OCI-LY7 (cell line): ENCODE measurements at regions not wholly inside any gene's neighbourhood (a gene's known extent, or its start where the extent isn't known, plus 50 kb on each side); places are given as distances from the start of the nearest gene placed in this dataset.

ENCODE experiments used
- BruUV-seq: library from RNA; stranded (reverse); fragments of 400-500 nt; replicated peaks from 2 replicates; lab custom pipeline; 2021; lab: Mats Ljungman, UMichigan
- CTCF ChIA-PET: fragments of 300-600 bp; sonication (Branson Sonifier 250); formaldehyde crosslinking; loops from one replicate; lab custom pipeline; 2022; ENCODE audit warnings: antibody characterized with exemption; ENCODE audit not compliant: unreplicated experiment; lab: Charles Lee
- POLR2A ChIA-PET: fragments of 300-600 bp; sonication (Branson Sonifier 250); formaldehyde crosslinking; loops from one replicate; lab custom pipeline; 2022; ENCODE audit warnings: antibody characterized with exemption; lab: Charles Lee
- DNase-seq: peaks from one replicate; pipeline ENCODE4 v3.0.0-alpha.2; 2015; ENCODE audit warnings: low spot score
- H2AFZ ChIP-seq: fragments of 200-600 bp; sonication (generic), shearing (Covaris generic); 2 replicates; pipeline ENCODE4 v1.6.1; 2014; ENCODE audit warnings: mild to moderate bottlenecking, antibody characterized with exemption, low read length, moderate library complexity
- H3K27ac ChIP-seq: fragments of 200-600 bp; sonication (generic); 2 replicates; pipeline ENCODE4 v1.5.1; 2014; ENCODE audit warnings: mixed run types, low read depth, mild to moderate bottlenecking, moderate library complexity, low read length, inconsistent platforms; ENCODE audit not compliant: poor library complexity, severe bottlenecking
- H3K36me3 ChIP-seq: fragments of 200-600 bp; sonication (generic); 2 replicates; pipeline ENCODE4 v1.6.1; 2014; ENCODE audit warnings: mild to moderate bottlenecking, antibody characterized with exemption, low read length, moderate library complexity, mixed read lengths; ENCODE audit not compliant: insufficient read depth
- H3K4me1 ChIP-seq: fragments of 200-600 bp; sonication (generic); 2 replicates; pipeline ENCODE4 v1.5.1; 2014; ENCODE audit warnings: mild to moderate bottlenecking, low read length; ENCODE audit not compliant: insufficient read depth, poor library complexity, severe bottlenecking
- H3K4me2 ChIP-seq: fragments of 200-600 bp; sonication (generic); 2 replicates; pipeline ENCODE4 v1.6.1; 2014; ENCODE audit warnings: mild to moderate bottlenecking, low read length
- H3K4me3 ChIP-seq: fragments of 200-600 bp; sonication (generic); 2 replicates; pipeline ENCODE4 v1.5.1; 2014; ENCODE audit warnings: mild to moderate bottlenecking, low read depth, low read length; ENCODE audit not compliant: poor library complexity, severe bottlenecking
- H3K79me2 ChIP-seq: fragments of 200-600 bp; sonication (generic); 2 replicates; pipeline ENCODE4 v1.6.1; 2016; ENCODE audit warnings: low read depth, mild to moderate bottlenecking, low read length, moderate library complexity, mixed read lengths; ENCODE audit not compliant: insufficient read depth
- H3K9me2 ChIP-seq: fragments of 200-600 bp; sonication (generic); 2 replicates; pipeline ENCODE4 v1.6.1; 2016; ENCODE audit warnings: mild to moderate bottlenecking, low read length, mixed read lengths; ENCODE audit not compliant: insufficient read depth
- H3K9me3 ChIP-seq: fragments of 200-600 bp; sonication (generic); 2 replicates; pipeline ENCODE4 v1.6.1; 2014; ENCODE audit warnings: mild to moderate bottlenecking, mixed run types, low read length, mixed read lengths
- H4K20me1 ChIP-seq: fragments of 200-600 bp; sonication (generic); 2 replicates; pipeline ENCODE4 v1.6.1; 2014; ENCODE audit warnings: mild to moderate bottlenecking, antibody characterized with exemption, low read length, moderate library complexity, mixed read lengths; ENCODE audit not compliant: insufficient read depth
- EZH2phosphoT487 ChIP-seq: fragments of 200-600 bp; sonication (generic); IDR thresholded peaks from 2 replicates; pipeline ENCODE4 v1.6.1; 2018; ENCODE audit warnings: low read depth, borderline replicate concordance, mild to moderate bottlenecking, mixed run types, antibody characterized with exemption, low read length, moderate library complexity, mixed read lengths
- intact Hi-C: fragments of 100-400 bp; cut with micrococcal nuclease; formaldehyde crosslinking; loops from one replicate; pipeline ENCODE4 v1.10.0; 2022; ENCODE audit not compliant: unreplicated experiment
- TF ChIP-seq, protein P1 (sequence below): fragments of 200-600 bp; sonication (generic); conservative IDR thresholded peaks from 2 replicates; pipeline ENCODE4 v1.5.1; 2014; ENCODE audit warnings: mild to moderate bottlenecking, antibody characterized with exemption, low read length, moderate library complexity, mixed read lengths

DNA sequence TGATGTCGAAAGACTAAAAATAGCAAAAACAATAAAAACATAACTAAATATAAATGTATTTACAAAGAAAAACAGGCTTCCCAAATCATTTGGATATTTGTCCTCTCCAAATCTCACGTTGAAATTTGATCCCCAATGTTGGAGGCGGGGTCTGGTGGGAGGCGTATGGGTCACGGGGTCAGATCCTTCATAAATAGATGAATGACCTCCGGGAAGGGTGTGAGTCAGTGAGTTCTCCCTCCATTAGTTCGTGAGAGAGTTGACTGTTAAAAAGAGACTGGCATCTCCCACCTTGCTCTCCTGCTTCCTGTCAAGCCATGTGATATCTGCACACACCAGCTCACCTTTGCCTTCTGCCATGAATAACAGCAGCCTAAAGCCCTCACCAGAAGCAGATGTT lies 703.0 kb downstream of the TMEM182 start:
- Histone ChIP-seq H2AFZ (no peak overlapping the region), H3K4me1 (no peaks in the 10 kb centered on the region), H3K4me2 (no peak overlapping the region), H4K20me1 (no peaks in the 10 kb centered on the region), H3K9me2 (no peaks in the 10 kb centered on the region), H3K79me2 (no peaks in the 10 kb centered on the region), H3K27ac (no peak overlapping the region), H3K9me3 (no peaks in the 10 kb centered on the region), H3K4me3 (no peak overlapping the region), H3K36me3 (no peaks in the 10 kb centered on the region)
- ChIA-PET POLR2A (interaction anchor here (0.6 kb wide), 1 partner anchor 47 kb away, joined by 6 read pairs; no protein-coding TSS in a partner anchor), CTCF (no interaction called here)
- no peak for TF ChIP-seq EZH2phosphoT487
- TF ChIP-seq, protein P1, sequence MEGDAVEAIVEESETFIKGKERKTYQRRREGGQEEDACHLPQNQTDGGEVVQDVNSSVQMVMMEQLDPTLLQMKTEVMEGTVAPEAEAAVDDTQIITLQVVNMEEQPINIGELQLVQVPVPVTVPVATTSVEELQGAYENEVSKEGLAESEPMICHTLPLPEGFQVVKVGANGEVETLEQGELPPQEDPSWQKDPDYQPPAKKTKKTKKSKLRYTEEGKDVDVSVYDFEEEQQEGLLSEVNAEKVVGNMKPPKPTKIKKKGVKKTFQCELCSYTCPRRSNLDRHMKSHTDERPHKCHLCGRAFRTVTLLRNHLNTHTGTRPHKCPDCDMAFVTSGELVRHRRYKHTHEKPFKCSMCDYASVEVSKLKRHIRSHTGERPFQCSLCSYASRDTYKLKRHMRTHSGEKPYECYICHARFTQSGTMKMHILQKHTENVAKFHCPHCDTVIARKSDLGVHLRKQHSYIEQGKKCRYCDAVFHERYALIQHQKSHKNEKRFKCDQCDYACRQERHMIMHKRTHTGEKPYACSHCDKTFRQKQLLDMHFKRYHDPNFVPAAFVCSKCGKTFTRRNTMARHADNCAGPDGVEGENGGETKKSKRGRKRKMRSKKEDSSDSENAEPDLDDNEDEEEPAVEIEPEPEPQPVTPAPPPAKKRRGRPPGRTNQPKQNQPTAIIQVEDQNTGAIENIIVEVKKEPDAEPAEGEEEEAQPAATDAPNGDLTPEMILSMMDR, result no peak
- intact Hi-C loops, result no loop called here
- DNase-seq, result no peak
- no TSS peak for BruUV-seq

DNA sequence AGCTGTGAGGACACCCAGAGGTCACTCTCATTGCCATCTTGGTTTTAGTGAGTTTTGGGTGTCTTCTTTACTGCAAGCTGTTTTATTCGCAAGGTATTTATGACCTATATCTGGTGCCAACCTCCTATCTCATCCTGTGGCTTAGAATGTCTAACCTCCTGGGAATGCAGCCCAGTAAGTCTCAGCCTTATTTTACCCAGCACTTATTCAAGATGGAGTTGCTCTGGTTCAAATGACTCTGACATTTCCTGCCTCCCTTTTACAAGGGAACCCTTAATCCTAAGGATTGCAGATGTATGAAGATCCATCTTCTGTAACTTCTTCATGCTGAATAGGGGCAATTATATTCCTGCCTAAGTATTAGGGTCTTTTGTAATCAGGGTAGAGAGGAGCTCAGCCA lies 708.0 kb downstream of the TMEM182 start:
- Histone ChIP-seq H3K9me3 (no peaks in the 10 kb centered on the region), H3K36me3 (no peaks in the 10 kb centered on the region), H3K4me3 (no peak overlapping the region), H3K4me1 (no peaks in the 10 kb centered on the region), H3K4me2 (no peak overlapping the region), H3K79me2 (no peaks in the 10 kb centered on the region), H3K9me2 (no peaks in the 10 kb centered on the region), H2AFZ (no peak overlapping the region), H4K20me1 (no peaks in the 10 kb centered on the region), H3K27ac (no peak overlapping the region)
- no TSS peak for BruUV-seq
- ChIA-PET CTCF (no interaction called here), POLR2A (no interaction called here)
- TF ChIP-seq, protein P1, result no peak
- no peak for TF ChIP-seq EZH2phosphoT487
- DNase-seq, result no peak
- intact Hi-C loops, result no loop called here

DNA sequence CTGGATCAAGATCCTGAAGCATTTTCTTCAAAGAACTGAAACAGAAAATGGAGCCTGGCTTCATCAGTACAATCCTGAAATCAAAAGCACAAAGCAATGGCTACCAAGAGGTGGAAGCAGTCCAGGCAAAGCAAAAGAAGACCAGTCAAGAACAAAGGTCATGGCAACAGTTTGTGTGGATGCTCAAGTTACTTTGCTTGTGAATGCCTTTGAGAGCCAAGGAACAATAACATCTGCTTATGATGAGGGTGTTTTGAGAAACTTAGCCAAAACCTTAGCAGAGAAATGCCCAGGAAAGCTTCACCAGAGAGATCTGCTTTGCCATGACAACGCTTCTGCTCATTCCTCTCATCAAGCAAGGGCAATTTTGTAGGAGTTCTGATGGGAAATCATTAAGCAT lies 723.1 kb downstream of the TMEM182 start:
- POLR2A ChIA-PET, result no interaction called here
- H3K4me1 ChIP-seq, result no peaks in the 10 kb centered on the region
- H3K79me2 ChIP-seq, result no peaks in the 10 kb centered on the region
- no TSS peak for BruUV-seq
- H3K27ac ChIP-seq, result no peak overlapping the region
- intact Hi-C loops, result no loop called here
- H3K4me2 ChIP-seq, result no peak overlapping the region
- no peak for DNase-seq
- H2AFZ ChIP-seq, result no peak overlapping the region
- H3K36me3 ChIP-seq, result no peaks in the 10 kb centered on the region
- H3K9me2 ChIP-seq, result no peaks in the 10 kb centered on the region
- H3K9me3 ChIP-seq, result no peaks in the 10 kb centered on the region
- no peak overlapping the region for H3K4me3 ChIP-seq
- CTCF ChIA-PET, result no interaction called here
- no peaks in the 10 kb centered on the region for H4K20me1 ChIP-seq
- TF ChIP-seq EZH2phosphoT487, result no peak
- TF ChIP-seq, protein P1, result no peak
